ENCODE measurements at regions not wholly inside any gene's neighbourhood (a gene's known extent, or its start where the extent isn't known, plus 50 kb on each side); places are given as distances from the start of the nearest gene placed in this dataset.

DNA sequence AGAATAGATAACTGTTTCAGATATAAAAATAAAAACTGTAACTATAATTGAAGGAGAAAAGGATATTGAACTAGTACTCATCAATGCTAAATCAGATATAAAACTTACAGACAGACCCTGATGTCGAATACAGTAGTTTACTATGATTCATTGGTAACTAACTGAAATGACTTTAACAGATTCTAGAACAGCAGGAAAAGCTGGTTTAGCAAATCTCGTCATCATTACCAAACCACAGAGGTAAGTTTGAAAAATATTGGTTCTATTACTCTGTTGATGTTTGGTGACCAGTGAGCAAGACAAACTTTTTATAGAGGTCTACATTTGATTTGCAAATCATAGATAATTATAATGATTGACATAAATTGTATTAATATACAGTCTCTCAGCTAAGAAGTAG lies 551.4 kb upstream of the ADGRL3 start:
- Histone ChIP-seq H3K4me1 (ENCODE audit: control insufficient read depth, insufficient read depth, low read length) (no peaks in the 10 kb centered on the region), H2AFZ (ENCODE audit: control insufficient read depth, low read depth, low read length) (no peak overlapping the region), H3K9me3 (replicated peaks; ENCODE audit: control insufficient read depth, insufficient read depth, low read length) (no peaks in the 10 kb centered on the region), H3K79me2 (ENCODE audit: control insufficient read depth, insufficient read depth, low read length) (no peaks in the 10 kb centered on the region), H3K27me3 (replicated peaks in 1 of 2; ENCODE audit: control insufficient read depth in 2 of 2, insufficient read depth in 2 of 2, low read length in 1 of 2) (no peaks in the 10 kb centered on the region), H3K36me3 (ENCODE audit: control insufficient read depth in 2 of 2, insufficient read depth in 2 of 2, low read length in 1 of 2) (no peaks in the 10 kb centered on the region), H3K9ac (ENCODE audit: control insufficient read depth, insufficient read depth, low read length) (no peak overlapping the region), H3K27ac (ENCODE audit: control insufficient read depth, insufficient read depth) (no peak overlapping the region), H4K20me1 (ENCODE audit: control insufficient read depth, insufficient read depth) (no peaks in the 10 kb centered on the region), H3K4me2 (ENCODE audit: control insufficient read depth, insufficient read depth) (no peak overlapping the region), H3K4me3 (no peak overlapping the region)
- WGBS (ENCODE audit: insufficient coverage, insufficient replicate concordance, low lambda C conversion rate, missing lambda C conversion rate): 0% methylated on average over 2 of the region's 2 CpGs
- RAD21 ChIA-PET (ENCODE audit: unreplicated experiment): no interaction called here
- intact Hi-C loops (cut with micrococcal nuclease; ENCODE audit: unreplicated experiment) (no loop called here), in situ Hi-C loops (cut with MboI) (no loop called here)
- CTCF ChIA-PET: no interaction called here
- BruUV-seq (replicated peaks): no TSS peak
- ATAC-seq (no peak), FAIRE-seq (no peak), DNase-seq (ENCODE audit: low read depth, low spot score) (no peak)
- POLR2A ChIA-PET: no interaction called here
- SMC1A ChIA-PET (ENCODE audit: uncharacterized antibody, unreplicated experiment): no interaction called here
- no peak for TF ChIP-seq ESRRA (IDR thresholded peaks at IDR 0.05; ENCODE audit: low read length)
- TF ChIP-seq SMARCA5 (IDR thresholded peaks at IDR 0.05): no peak
- TF ChIP-seq FOXK2 (IDR thresholded peaks at IDR 0.05): no peak
- TF ChIP-seq HDAC6 (IDR thresholded peaks at IDR 0.05; ENCODE audit: unreplicated experiment): no peak
- TF ChIP-seq, protein P1, sequence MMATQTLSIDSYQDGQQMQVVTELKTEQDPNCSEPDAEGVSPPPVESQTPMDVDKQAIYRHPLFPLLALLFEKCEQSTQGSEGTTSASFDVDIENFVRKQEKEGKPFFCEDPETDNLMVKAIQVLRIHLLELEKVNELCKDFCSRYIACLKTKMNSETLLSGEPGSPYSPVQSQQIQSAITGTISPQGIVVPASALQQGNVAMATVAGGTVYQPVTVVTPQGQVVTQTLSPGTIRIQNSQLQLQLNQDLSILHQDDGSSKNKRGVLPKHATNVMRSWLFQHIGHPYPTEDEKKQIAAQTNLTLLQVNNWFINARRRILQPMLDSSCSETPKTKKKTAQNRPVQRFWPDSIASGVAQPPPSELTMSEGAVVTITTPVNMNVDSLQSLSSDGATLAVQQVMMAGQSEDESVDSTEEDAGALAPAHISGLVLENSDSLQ (IDR thresholded peaks at IDR 0.05): no peak
- no peak for TF ChIP-seq EZH2 (IDR thresholded peaks at IDR 0.05; ENCODE audit: borderline replicate concordance, control insufficient read depth, low read depth, low read length)

DNA sequence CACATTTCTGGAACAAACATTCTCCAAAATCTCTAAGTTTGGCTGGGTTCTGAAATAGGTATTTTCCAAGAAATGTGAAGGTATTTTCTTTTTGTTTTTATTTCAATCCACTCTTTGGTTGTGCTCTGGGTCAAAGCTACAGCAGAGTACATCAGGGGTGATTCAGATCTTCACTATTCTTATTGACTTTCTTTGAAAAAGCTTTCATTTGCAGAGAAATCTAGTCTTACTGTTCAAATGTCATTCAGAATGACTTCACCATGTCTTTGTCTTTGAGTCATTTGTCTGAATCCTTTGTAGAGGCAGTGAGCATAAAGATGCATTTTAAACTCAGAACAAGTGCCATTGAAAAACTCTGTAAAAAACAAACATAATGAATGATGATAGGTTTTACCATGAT lies 547.2 kb upstream of the ADGRL3 start:
- Histone ChIP-seq H3K27me3 (replicated peaks in 1 of 2; ENCODE audit: control insufficient read depth in 2 of 2, insufficient read depth in 2 of 2, low read length in 1 of 2) (no peaks in the 10 kb centered on the region), H3K4me3 (no peak overlapping the region), H4K20me1 (ENCODE audit: control insufficient read depth, insufficient read depth) (no peaks in the 10 kb centered on the region), H3K79me2 (ENCODE audit: control insufficient read depth, insufficient read depth, low read length) (no peaks in the 10 kb centered on the region), H3K27ac (ENCODE audit: control insufficient read depth, insufficient read depth) (no peak overlapping the region), H3K36me3 (ENCODE audit: control insufficient read depth in 2 of 2, insufficient read depth in 2 of 2, low read length in 1 of 2) (no peaks in the 10 kb centered on the region), H2AFZ (ENCODE audit: control insufficient read depth, low read depth, low read length) (no peak overlapping the region), H3K4me2 (ENCODE audit: control insufficient read depth, insufficient read depth) (no peak overlapping the region), H3K9ac (ENCODE audit: control insufficient read depth, insufficient read depth, low read length) (no peak overlapping the region), H3K4me1 (ENCODE audit: control insufficient read depth, insufficient read depth, low read length) (no peaks in the 10 kb centered on the region), H3K9me3 (replicated peaks; ENCODE audit: control insufficient read depth, insufficient read depth, low read length) (no peaks in the 10 kb centered on the region)
- ChIA-PET RAD21 (ENCODE audit: unreplicated experiment) (no interaction called here), CTCF (interaction anchor here (0.5 kb wide), 1 partner anchor 1368 kb away, joined by 3 read pairs; no protein-coding TSS in a partner anchor), SMC1A (ENCODE audit: uncharacterized antibody, unreplicated experiment) (no interaction called here), POLR2A (no interaction called here)
- in situ Hi-C loops (cut with MboI) (no loop called here), intact Hi-C loops (cut with micrococcal nuclease; ENCODE audit: unreplicated experiment) (no loop called here)
- BruUV-seq (replicated peaks): no TSS peak
- ATAC-seq (no peak), FAIRE-seq (no peak), DNase-seq (ENCODE audit: low read depth, low spot score) (no peak)
- TF ChIP-seq EZH2 (IDR thresholded peaks at IDR 0.05; ENCODE audit: borderline replicate concordance, control insufficient read depth, low read depth, low read length): no peak
- TF ChIP-seq JUND (IDR thresholded peaks at IDR 0.05; ENCODE audit: low read depth, low read length): no peak
- TF ChIP-seq, protein P2, sequence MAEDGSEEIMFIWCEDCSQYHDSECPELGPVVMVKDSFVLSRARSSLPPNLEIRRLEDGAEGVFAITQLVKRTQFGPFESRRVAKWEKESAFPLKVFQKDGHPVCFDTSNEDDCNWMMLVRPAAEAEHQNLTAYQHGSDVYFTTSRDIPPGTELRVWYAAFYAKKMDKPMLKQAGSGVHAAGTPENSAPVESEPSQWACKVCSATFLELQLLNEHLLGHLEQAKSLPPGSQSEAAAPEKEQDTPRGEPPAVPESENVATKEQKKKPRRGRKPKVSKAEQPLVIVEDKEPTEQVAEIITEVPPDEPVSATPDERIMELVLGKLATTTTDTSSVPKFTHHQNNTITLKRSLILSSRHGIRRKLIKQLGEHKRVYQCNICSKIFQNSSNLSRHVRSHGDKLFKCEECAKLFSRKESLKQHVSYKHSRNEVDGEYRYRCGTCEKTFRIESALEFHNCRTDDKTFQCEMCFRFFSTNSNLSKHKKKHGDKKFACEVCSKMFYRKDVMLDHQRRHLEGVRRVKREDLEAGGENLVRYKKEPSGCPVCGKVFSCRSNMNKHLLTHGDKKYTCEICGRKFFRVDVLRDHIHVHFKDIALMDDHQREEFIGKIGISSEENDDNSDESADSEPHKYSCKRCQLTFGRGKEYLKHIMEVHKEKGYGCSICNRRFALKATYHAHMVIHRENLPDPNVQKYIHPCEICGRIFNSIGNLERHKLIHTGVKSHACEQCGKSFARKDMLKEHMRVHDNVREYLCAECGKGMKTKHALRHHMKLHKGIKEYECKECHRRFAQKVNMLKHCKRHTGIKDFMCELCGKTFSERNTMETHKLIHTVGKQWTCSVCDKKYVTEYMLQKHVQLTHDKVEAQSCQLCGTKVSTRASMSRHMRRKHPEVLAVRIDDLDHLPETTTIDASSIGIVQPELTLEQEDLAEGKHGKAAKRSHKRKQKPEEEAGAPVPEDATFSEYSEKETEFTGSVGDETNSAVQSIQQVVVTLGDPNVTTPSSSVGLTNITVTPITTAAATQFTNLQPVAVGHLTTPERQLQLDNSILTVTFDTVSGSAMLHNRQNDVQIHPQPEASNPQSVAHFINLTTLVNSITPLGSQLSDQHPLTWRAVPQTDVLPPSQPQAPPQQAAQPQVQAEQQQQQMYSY (CRISPR knock-in tag; IDR thresholded peaks at IDR 0.05): no peak
- no peak for TF ChIP-seq KAT2A (conservative IDR thresholded peaks at IDR 0.05; ENCODE audit: control insufficient read depth, low read depth, low read length)
- TF ChIP-seq JUNB (IDR thresholded peaks at IDR 0.05): no peak
- TF ChIP-seq, protein P3, sequence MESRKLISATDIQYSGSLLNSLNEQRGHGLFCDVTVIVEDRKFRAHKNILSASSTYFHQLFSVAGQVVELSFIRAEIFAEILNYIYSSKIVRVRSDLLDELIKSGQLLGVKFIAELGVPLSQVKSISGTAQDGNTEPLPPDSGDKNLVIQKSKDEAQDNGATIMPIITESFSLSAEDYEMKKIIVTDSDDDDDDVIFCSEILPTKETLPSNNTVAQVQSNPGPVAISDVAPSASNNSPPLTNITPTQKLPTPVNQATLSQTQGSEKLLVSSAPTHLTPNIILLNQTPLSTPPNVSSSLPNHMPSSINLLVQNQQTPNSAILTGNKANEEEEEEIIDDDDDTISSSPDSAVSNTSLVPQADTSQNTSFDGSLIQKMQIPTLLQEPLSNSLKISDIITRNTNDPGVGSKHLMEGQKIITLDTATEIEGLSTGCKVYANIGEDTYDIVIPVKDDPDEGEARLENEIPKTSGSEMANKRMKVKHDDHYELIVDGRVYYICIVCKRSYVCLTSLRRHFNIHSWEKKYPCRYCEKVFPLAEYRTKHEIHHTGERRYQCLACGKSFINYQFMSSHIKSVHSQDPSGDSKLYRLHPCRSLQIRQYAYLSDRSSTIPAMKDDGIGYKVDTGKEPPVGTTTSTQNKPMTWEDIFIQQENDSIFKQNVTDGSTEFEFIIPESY (IDR thresholded peaks at IDR 0.05): no peak
- no peak for TF ChIP-seq MTA3 (IDR thresholded peaks at IDR 0.05; ENCODE audit: borderline replicate concordance, low read length)
- TF ChIP-seq NFXL1 (IDR thresholded peaks at IDR 0.05; ENCODE audit: borderline replicate concordance): no peak

Data from GM12878 (cell line).